NAMALWA (cell line): ENCODE measurements at regions not wholly inside any gene's neighbourhood (a gene's known extent, or its start where the extent isn't known, plus 50 kb on each side); places are given as distances from the start of the nearest gene placed in this dataset.
"Not testable (repeated sequence)": the region's sequence is repeated elsewhere in the genome, so short reads cannot be mapped to it uniquely, and the experiment has no call there.

ENCODE experiments used
- DNase-seq: peaks from one replicate; pipeline ENCODE4 v3.0.0-alpha.2; 2015; ENCODE audit warnings: low spot score

- no peak for DNase-seq
Observed at GRCh38 chr5:25393957-25394356, 749.2 kb upstream of the CDH10 start.

- DNase-seq, result no peak
Observed at GRCh38 chr5:25393256-25393655, 748.5 kb upstream of the CDH10 start.

GRCh38 chr5:25387953-25388352, 743.2 kb upstream of the CDH10 start:
- no peak for DNase-seq

GRCh38 chr5:25362799-25363198, 718.0 kb upstream of the CDH10 start:
- no peak for DNase-seq

- no peak for DNase-seq
Observed at GRCh38 chr5:25358919-25359318, 714.1 kb upstream of the CDH10 start.

- DNase-seq, result no peak
Observed at GRCh38 chr5:25357605-25358004, 712.8 kb upstream of the CDH10 start.

GRCh38 chr5:25349746-25350145, 705.0 kb upstream of the CDH10 start:
- DNase-seq, result no peak

- no peak for DNase-seq
Observed at GRCh38 chr5:25345240-25345771, 700.5 kb upstream of the CDH10 start.

GRCh38 chr5:25339541-25339940, 694.8 kb upstream of the CDH10 start:
- no peak for DNase-seq

- no peak for DNase-seq
Observed at GRCh38 chr5:25334350-25334749, 689.6 kb upstream of the CDH10 start.

- DNase-seq, result no peak
Observed at GRCh38 chr5:25330721-25331120, 685.9 kb upstream of the CDH10 start.

GRCh38 chr5:25327172-25327571, 682.4 kb upstream of the CDH10 start:
- DNase-seq, result no peak

GRCh38 chr5:25301836-25302235, 657.1 kb upstream of the CDH10 start:
- no peak for DNase-seq

- no peak for DNase-seq
Observed at GRCh38 chr5:25295067-25295466, 650.3 kb upstream of the CDH10 start.

- DNase-seq, result not testable (repeated sequence)
Observed at GRCh38 chr5:25289766-25290165, 645.0 kb upstream of the CDH10 start.

- DNase-seq, result no peak
Observed at GRCh38 chr5:25286319-25286718, 641.5 kb upstream of the CDH10 start.

GRCh38 chr5:25285136-25285535, 640.4 kb upstream of the CDH10 start:
- no peak for DNase-seq

GRCh38 chr5:25263507-25263906, 618.7 kb upstream of the CDH10 start:
- not testable (repeated sequence) for DNase-seq

- no peak for DNase-seq
Observed at GRCh38 chr5:25262221-25262620, 617.4 kb upstream of the CDH10 start.

- DNase-seq, result no peak
Observed at GRCh38 chr5:25255128-25255527, 610.4 kb upstream of the CDH10 start.

GRCh38 chr5:25241981-25242380, 597.2 kb upstream of the CDH10 start:
- DNase-seq, result no peak

- DNase-seq, result not testable (repeated sequence)
Observed at GRCh38 chr5:25238720-25239119, 593.9 kb upstream of the CDH10 start.

GRCh38 chr5:25224316-25224982, 579.7 kb upstream of the CDH10 start:
- no peak for DNase-seq

- DNase-seq, result not testable (repeated sequence)
Observed at GRCh38 chr5:25199902-25200301, 555.1 kb upstream of the CDH10 start.
